GM19468 (cell line): ENCODE measurements at regions not wholly inside any gene's neighbourhood (a gene's known extent, or its start where the extent isn't known, plus 50 kb on each side); places are given as distances from the start of the nearest gene placed in this dataset.

Source experiments
- ATAC-seq: cut with Tn5 transposase; IDR thresholded peaks from one replicate; pipeline ENCODE4 v1.9.1; 2021; ENCODE audit warnings: mild to moderate bottlenecking, moderate library complexity, moderate number of reproducible peaks; ENCODE audit not compliant: unreplicated experiment; ENCODE audit errors: extremely low read depth

DNA sequence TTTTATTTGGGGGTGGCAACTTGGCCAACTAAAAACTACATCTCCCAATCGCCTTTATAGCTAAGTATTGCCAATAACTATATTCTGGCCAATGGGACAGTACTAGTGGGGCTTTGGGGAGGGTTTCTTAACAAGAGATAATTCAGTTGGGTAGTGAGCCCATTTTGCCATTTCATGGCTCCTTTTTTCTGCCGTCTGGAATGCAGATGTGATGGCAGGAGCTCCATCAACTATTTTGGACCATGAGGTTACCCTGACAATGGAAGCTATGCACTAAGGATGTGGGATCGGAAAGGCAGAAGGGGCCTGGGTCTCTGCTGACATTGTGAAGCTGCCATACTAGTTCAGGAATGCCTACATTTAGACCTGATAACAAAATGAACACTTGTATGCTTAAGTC is 67.0 kb upstream of the FOXC1 start:
- no peak for ATAC-seq

- no peak for ATAC-seq
Observed at GRCh38 chr6:1544000-1544399, 65.7 kb upstream of the FOXC1 start.

DNA sequence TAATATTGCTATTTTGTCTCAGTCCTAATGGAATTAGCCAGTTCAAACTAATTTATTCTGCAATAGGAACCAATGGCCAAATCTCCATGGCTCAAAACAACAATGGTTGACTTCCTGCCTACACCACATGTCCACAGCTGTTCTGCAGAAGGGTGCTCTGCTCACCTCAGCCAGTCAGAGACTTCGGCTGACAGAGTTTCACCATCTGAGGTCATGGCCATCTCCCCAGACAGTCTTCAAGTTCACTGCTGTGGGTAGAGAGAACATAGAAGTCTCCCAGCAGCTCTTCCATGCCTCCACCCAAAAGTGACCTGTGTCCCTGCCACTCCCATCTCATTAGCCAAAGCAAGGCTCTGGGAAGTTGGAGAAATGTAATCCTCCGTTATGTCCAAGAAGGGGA is 65.1 kb upstream of the FOXC1 start:
- ATAC-seq, result no peak

GRCh38 chr6:1545654-1546053 is 64.1 kb upstream of the FOXC1 start:
- ATAC-seq, result no peak

GRCh38 chr6:1547785-1548184 is 61.9 kb upstream of the FOXC1 start:
- no peak for ATAC-seq

- no peak for ATAC-seq
Observed at GRCh38 chr6:1551249-1551648, 58.5 kb upstream of the FOXC1 start.

- ATAC-seq, result no peak
Observed at GRCh38 chr6:1552296-1552761, 57.4 kb upstream of the FOXC1 start.

GRCh38 chr6:1553562-1554083 is 56.1 kb upstream of the FOXC1 start:
- no peak for ATAC-seq

DNA sequence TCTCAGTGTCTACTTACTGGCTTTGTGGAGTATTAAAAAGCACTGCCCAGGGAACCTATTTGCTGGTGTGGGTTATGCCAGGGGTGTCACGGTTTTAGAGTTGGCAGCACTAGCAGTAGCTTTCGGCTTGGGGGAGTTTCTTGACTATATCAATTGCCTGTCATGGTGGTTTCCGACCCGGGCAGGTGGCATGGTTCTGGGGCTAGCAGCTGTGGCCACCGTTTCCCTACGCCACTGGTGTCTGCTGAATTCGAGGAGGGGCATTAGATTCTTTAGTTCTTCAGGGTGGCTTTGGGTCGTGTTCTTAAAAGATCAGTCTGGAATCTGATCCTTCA is 55.6 kb upstream of the FOXC1 start:
- no peak for ATAC-seq

- ATAC-seq, result no peak
Observed at GRCh38 chr6:1554476-1555310, 55.0 kb upstream of the FOXC1 start.

DNA sequence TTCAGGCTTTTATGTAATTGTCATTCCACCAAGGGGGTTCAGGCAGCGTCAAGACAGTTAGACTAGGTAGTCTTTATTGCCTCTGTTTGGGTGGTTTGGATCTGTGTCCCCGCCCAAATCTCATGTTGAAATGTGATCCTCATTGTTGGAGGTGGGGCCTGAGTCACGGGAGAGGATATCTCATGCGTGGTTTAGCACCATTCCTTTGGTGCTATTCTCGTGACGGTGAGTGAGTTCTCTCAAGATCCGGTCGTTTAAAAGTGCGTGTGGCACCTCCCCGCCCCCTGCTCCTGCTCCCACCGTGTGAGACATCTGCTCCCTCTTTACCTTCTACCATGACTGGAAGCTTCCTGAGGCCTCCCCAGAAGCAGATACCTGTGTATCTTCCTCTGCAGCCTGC is 51.3 kb upstream of the FOXC1 start:
- ATAC-seq, result no peak
